Parathyroid adenoma (tissue), 2 donors: ENCODE measurements at regions not wholly inside any gene's neighbourhood (a gene's known extent, or its start where the extent isn't known, plus 50 kb on each side); places are given as distances from the start of the nearest gene placed in this dataset.

ENCODE experiments used
- H2AFZ ChIP-seq: fragments of 300-600 bp; sonication (generic); one replicate; pipeline ENCODE4 v1.7.0; 2017; ENCODE audit warnings: antibody characterized with exemption, mild to moderate bottlenecking
- H3K27ac ChIP-seq: fragments of 300-600 bp; sonication (generic); one replicate; pipeline ENCODE4 v1.7.0; 2017
- H3K27me3 ChIP-seq: fragments of 300-600 bp; sonication (generic); one replicate; pipeline ENCODE4 v1.7.0; 2017; ENCODE audit warnings: low read length; ENCODE audit not compliant: control insufficient read depth, insufficient read depth
- H3K36me3 ChIP-seq: fragments of 300-600 bp; sonication (generic); one replicate; pipeline ENCODE4 v1.7.0; 2017; ENCODE audit warnings: low read length; ENCODE audit not compliant: control insufficient read depth, insufficient read depth
- H3K4me1 ChIP-seq: fragments of 300-600 bp; sonication (generic); one replicate; pipeline ENCODE4 v1.7.0; 2017; ENCODE audit warnings: control low read depth
- H3K4me2 ChIP-seq: fragments of 300-600 bp; sonication (generic); one replicate; pipeline ENCODE4 v1.7.0; 2017; ENCODE audit warnings: low read length
- H3K4me3 ChIP-seq: fragments of 300-600 bp; sonication (generic); one replicate; pipeline ENCODE4 v1.7.0; 2017; ENCODE audit warnings: low read depth, low read length
- H3K79me2 ChIP-seq: fragments of 300-600 bp; sonication (generic); one replicate; pipeline ENCODE4 v1.7.0; 2017; ENCODE audit warnings: control low read depth
- H3K9ac ChIP-seq: fragments of 300-600 bp; sonication (generic); one replicate; pipeline ENCODE4 v1.7.0; 2017; ENCODE audit warnings: mild to moderate bottlenecking
- H3K9me3 ChIP-seq: fragments of 300-600 bp; sonication (generic); one replicate; pipeline ENCODE4 v1.7.0; 2017; ENCODE audit warnings: low read length; ENCODE audit not compliant: control insufficient read depth
- CTCF ChIP-seq: fragments of 300-600 bp; sonication (generic); IDR thresholded peaks from one replicate; pipeline ENCODE4 v1.7.0; 2017; ENCODE audit warnings: antibody characterized with exemption, mild to moderate bottlenecking
- donor health status: primary hyperparathyroidism.

- TF ChIP-seq CTCF: no peak
- no peak overlapping the region for H3K9ac ChIP-seq
- no peaks in the 10 kb centered on the region for H3K4me1 ChIP-seq
- H3K9me3 ChIP-seq: no peaks in the 10 kb centered on the region
- no peak overlapping the region for H3K27ac ChIP-seq
- no peak overlapping the region for H3K4me2 ChIP-seq
- H3K4me3 ChIP-seq: no peak overlapping the region
- no peak overlapping the region for H2AFZ ChIP-seq
- H3K36me3 ChIP-seq: no peaks in the 10 kb centered on the region
- no peaks in the 10 kb centered on the region for H3K27me3 ChIP-seq
- H3K79me2 ChIP-seq: no peaks in the 10 kb centered on the region
Observed at GRCh38 chr9:16252616-16253015, 617.9 kb downstream of the BNC2 start.

GRCh38 chr9:16254674-16255073 lies 615.8 kb downstream of the BNC2 start:
- Histone ChIP-seq H3K4me1 (no peaks in the 10 kb centered on the region), H3K27me3 (no peaks in the 10 kb centered on the region), H3K4me3 (no peak overlapping the region), H3K9me3 (no peaks in the 10 kb centered on the region), H3K9ac (no peak overlapping the region), H3K79me2 (no peaks in the 10 kb centered on the region), H3K36me3 (no peaks in the 10 kb centered on the region), H2AFZ (no peak overlapping the region), H3K27ac (no peak overlapping the region), H3K4me2 (no peak overlapping the region)
- no peak for TF ChIP-seq CTCF

- Histone ChIP-seq H3K27ac (no peak overlapping the region), H3K36me3 (no peaks in the 10 kb centered on the region), H3K4me1 (no peaks in the 10 kb centered on the region), H3K9ac (no peak overlapping the region), H3K4me2 (no peak overlapping the region), H3K9me3 (no peaks in the 10 kb centered on the region), H3K4me3 (no peak overlapping the region), H2AFZ (no peak overlapping the region), H3K27me3 (no peaks in the 10 kb centered on the region), H3K79me2 (no peaks in the 10 kb centered on the region)
- TF ChIP-seq CTCF: no peak
Observed at GRCh38 chr9:16255217-16255616, 615.3 kb downstream of the BNC2 start.

GRCh38 chr9:16257604-16258003 lies 612.9 kb downstream of the BNC2 start:
- no peaks in the 10 kb centered on the region for H3K36me3 ChIP-seq
- H3K9ac ChIP-seq: no peak overlapping the region
- no peaks in the 10 kb centered on the region for H3K9me3 ChIP-seq
- no peaks in the 10 kb centered on the region for H3K27me3 ChIP-seq
- no peak overlapping the region for H3K4me3 ChIP-seq
- H3K4me2 ChIP-seq: no peak overlapping the region
- no peaks in the 10 kb centered on the region for H3K4me1 ChIP-seq
- TF ChIP-seq CTCF: peak; percentile 14
- no peaks in the 10 kb centered on the region for H3K79me2 ChIP-seq
- H2AFZ ChIP-seq: no peak overlapping the region
- no peak overlapping the region for H3K27ac ChIP-seq

GRCh38 chr9:16258191-16258590 lies 612.3 kb downstream of the BNC2 start:
- Histone ChIP-seq H3K9ac (no peak overlapping the region), H3K27ac (no peak overlapping the region), H3K4me1 (no peaks in the 10 kb centered on the region), H3K4me2 (no peak overlapping the region), H3K4me3 (no peak overlapping the region), H3K9me3 (no peaks in the 10 kb centered on the region), H3K36me3 (no peaks in the 10 kb centered on the region), H2AFZ (no peak overlapping the region), H3K79me2 (no peaks in the 10 kb centered on the region), H3K27me3 (no peaks in the 10 kb centered on the region)
- no peak for TF ChIP-seq CTCF
